SK-N-SH treated with all-trans-retinoic acid at 6 μM for 48 hours (cell line): ENCODE measurements at regions not wholly inside any gene's neighbourhood (a gene's known extent, or its start where the extent isn't known, plus 50 kb on each side); places are given as distances from the start of the nearest gene placed in this dataset.

Experiments used
- ATAC-seq: fragments of 200-7000 bp; cut with Tn5 transposase; 3 replicates; pipeline ENCODE4 v1.9.1; 2020; ENCODE audit warnings: mild to moderate bottlenecking, moderate library complexity
- ARNTL ChIP-seq: fragments of 450-650 bp; formaldehyde crosslinking; IDR thresholded peaks from 2 replicates; pipeline ENCODE4 v1.5.0; 2020; ENCODE audit warnings: low read depth, mild to moderate bottlenecking, moderate library complexity, borderline replicate concordance
- BACH2 ChIP-seq: fragments of 250-450 bp; sonication (Bioruptor Pico); IDR thresholded peaks from 2 replicates; pipeline ENCODE4 v1.9.0; 2021; ENCODE audit warnings: mild to moderate bottlenecking, borderline replicate concordance
- CSDC2 ChIP-seq: fragments of 250-450 bp; sonication (Bioruptor Pico); IDR thresholded peaks from 2 replicates; pipeline ENCODE4 v1.5.0; 2020; ENCODE audit warnings: mild to moderate bottlenecking, moderate library complexity
- ESRRG ChIP-seq: fragments of 250-450 bp; sonication (Bioruptor Pico); IDR thresholded peaks from 2 replicates; pipeline ENCODE4 v1.6.1; 2021; ENCODE audit warnings: mild to moderate bottlenecking
- GLIS3 ChIP-seq: fragments of 250-450 bp; sonication (Bioruptor Pico); IDR thresholded peaks from 2 replicates; pipeline ENCODE4 v1.5.0; 2020; ENCODE audit warnings: mild to moderate bottlenecking, moderate library complexity
- ISL1 ChIP-seq: fragments of 250-450 bp; sonication (Bioruptor Pico); IDR thresholded peaks from 2 replicates; pipeline ENCODE4 v2.1.2; 2022; ENCODE audit warnings: mild to moderate bottlenecking, moderate library complexity
- OSR1 ChIP-seq: fragments of 250-450 bp; sonication (Bioruptor Pico); IDR thresholded peaks from 2 replicates; pipeline ENCODE4 v1.8.0; 2022; ENCODE audit warnings: moderate library complexity, mild to moderate bottlenecking, inconsistent platforms
- RARB ChIP-seq: fragments of 250-450 bp; sonication (Bioruptor Pico); IDR thresholded peaks from 2 replicates; pipeline ENCODE4 v1.8.0; 2021; ENCODE audit warnings: mild to moderate bottlenecking, moderate library complexity
- SNAI2 ChIP-seq: fragments of 250-450 bp; sonication (Bioruptor Pico); IDR thresholded peaks from 2 replicates; pipeline ENCODE4 v1.5.0; 2020; ENCODE audit warnings: mild to moderate bottlenecking, moderate library complexity
- ZC3H10 ChIP-seq: fragments of 250-450 bp; sonication (Bioruptor Pico); IDR thresholded peaks from 2 replicates; pipeline ENCODE4 v1.5.1; 2021; ENCODE audit warnings: mild to moderate bottlenecking, moderate library complexity
- ZFP3 ChIP-seq: fragments of 250-450 bp; sonication (Bioruptor Pico); IDR thresholded peaks from 2 replicates; pipeline ENCODE4 v1.5.0; 2020; ENCODE audit warnings: mild to moderate bottlenecking, moderate library complexity
- ZNF565 ChIP-seq: fragments of 450-650 bp; formaldehyde crosslinking; conservative IDR thresholded peaks from 2 replicates; pipeline ENCODE4 v1.5.0; 2020; ENCODE audit warnings: low read depth, mild to moderate bottlenecking, moderate library complexity
- ZNF70 ChIP-seq: fragments of 450-650 bp; formaldehyde crosslinking; IDR thresholded peaks from 2 replicates; pipeline ENCODE4 v1.5.0; 2020; ENCODE audit warnings: mild to moderate bottlenecking, moderate library complexity
- ZNF8 ChIP-seq: fragments of 450-650 bp; formaldehyde crosslinking; IDR thresholded peaks from 2 replicates; pipeline ENCODE4 v1.5.0; 2020; ENCODE audit warnings: mild to moderate bottlenecking, moderate library complexity
- TF ChIP-seq, protein P1 (sequence below): fragments of 250-450 bp; sonication (Bioruptor Pico); IDR thresholded peaks from 2 replicates; pipeline ENCODE4 v1.5.0; 2020; ENCODE audit warnings: mild to moderate bottlenecking, moderate library complexity
- TF ChIP-seq, protein P2 (sequence below): fragments of 250-450 bp; sonication (Bioruptor Pico); IDR thresholded peaks from 2 replicates; pipeline ENCODE4 v1.5.1; 2020; ENCODE audit warnings: low read depth, mild to moderate bottlenecking, moderate library complexity
- TF ChIP-seq, protein P3 (sequence below): fragments of 250-450 bp; sonication (Bioruptor Pico); IDR thresholded peaks from 2 replicates; pipeline ENCODE4 v1.8.0; 2020; ENCODE audit warnings: mild to moderate bottlenecking, moderate library complexity, borderline replicate concordance
- TF ChIP-seq, protein P4 (sequence below): fragments of 250-450 bp; sonication (Bioruptor Pico); IDR thresholded peaks from 2 replicates; pipeline ENCODE4 v1.8.0; 2021; ENCODE audit warnings: low read depth, mild to moderate bottlenecking, moderate library complexity, borderline replicate concordance
- TF ChIP-seq, protein P5 (sequence below): fragments of 250-450 bp; sonication (Bioruptor Pico); IDR thresholded peaks from 2 replicates; pipeline ENCODE4 v1.5.1; 2021; ENCODE audit warnings: mild to moderate bottlenecking, moderate library complexity

DNA sequence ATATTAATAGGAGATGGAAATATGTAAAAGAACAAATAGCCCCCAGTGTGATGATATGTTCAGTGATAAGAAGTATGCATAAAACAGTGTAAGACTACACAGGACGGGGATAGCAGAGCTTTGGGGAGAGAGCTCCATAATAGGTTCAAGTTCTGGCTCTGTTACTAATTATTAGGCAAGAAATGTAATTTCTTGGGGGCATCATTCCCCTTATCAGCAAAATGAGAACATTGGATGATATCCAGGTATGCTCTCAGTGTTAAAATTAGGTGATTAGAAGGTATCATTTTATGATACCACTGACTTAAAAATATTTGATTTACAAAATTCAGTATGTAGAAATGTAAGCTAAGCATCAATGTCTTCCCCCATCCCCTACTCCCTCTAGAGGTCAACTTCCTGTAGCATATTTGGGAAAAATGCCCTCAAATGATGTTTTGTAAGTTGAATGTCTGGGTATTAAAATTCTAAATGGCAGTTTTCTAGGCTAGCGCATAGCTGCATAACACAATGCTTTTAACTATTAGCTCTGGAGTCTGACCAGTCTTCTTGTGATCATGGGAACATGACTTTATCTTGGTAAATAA is 585.7 kb upstream of the CAMK1G start:
- TF ChIP-seq SNAI2 (CRISPR knock-in tag) = no peak
- TF ChIP-seq ZC3H10 (CRISPR knock-in tag) = 0 out of 2 replicates have a peak, but pooled peaks have one; percentile 30
- ATAC-seq = peak; percentile 38; the same call in 1 of the 3 replicates

DNA sequence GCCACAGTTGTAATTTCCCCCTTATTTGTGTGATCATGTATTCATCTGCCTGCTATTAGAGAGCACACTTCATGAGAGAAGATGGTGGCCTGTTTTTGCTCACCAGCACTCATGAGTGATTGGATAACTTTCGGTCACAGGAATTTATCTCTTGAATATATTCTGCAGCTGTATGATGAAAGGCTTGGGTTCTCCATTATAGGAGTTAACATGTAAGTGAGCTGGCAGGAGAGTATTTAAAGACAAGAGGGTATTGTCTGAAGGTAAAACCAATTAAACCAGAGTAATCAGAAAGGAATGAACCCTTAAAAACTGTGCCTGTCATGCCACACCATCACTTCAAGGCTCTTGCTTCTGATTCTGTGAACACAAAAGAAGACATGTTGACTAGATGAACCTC is 574.9 kb upstream of the CAMK1G start:
- no peak for ATAC-seq

DNA sequence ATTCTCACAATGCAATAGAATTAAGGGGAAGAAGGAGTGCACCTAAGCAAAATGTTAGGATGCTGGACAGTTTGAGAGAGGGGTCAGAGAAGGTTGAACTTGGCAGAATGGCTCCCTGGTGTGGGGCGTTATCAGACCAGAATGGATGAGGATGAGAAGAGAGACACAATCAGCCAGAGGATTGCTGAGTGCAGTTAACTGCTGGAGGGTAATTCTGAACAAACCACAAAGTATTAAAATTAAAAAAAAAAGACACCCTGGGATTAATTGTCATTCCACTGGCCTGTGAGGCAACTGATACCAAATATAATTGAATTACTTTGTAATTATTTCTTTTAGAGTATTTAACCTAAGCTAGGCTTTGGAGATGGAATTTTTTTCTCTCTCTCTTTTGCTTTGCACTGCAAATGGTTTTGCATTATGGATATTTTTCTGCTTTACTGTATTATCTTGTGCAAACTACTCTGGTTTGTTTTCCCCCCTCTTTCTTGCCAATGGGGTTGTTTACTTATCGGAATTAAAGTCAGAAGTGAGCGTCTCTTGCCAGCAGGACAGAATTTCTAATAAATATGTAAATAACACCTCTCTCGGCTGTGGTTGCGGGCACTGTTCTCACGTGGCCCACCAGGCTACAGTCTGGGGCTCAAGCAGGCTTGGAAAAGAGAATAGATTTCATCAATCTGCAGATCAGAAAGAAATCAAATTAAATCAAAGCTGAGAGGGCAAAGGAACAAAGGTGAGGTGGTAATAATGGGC is 572.9 kb upstream of the CAMK1G start:
- no peak for ATAC-seq
- TF ChIP-seq RARB (no peak), ZFP3 (CRISPR knock-in tag) (no peak), SNAI2 (CRISPR knock-in tag) (no peak), ZC3H10 (CRISPR knock-in tag) (no peak), CSDC2 (no peak), ESRRG (CRISPR knock-in tag) (no peak), OSR1 (CRISPR knock-in tag) (no peak), ZNF8 (CRISPR knock-in tag) (no peak), BACH2 (CRISPR knock-in tag) (no peak), ZNF565 (CRISPR knock-in tag) (no peak), ZNF70 (no peak), GLIS3 (no peak), ARNTL (CRISPR knock-in tag) (no peak), ISL1 (CRISPR knock-in tag) (no peak)
- TF ChIP-seq, protein P1, sequence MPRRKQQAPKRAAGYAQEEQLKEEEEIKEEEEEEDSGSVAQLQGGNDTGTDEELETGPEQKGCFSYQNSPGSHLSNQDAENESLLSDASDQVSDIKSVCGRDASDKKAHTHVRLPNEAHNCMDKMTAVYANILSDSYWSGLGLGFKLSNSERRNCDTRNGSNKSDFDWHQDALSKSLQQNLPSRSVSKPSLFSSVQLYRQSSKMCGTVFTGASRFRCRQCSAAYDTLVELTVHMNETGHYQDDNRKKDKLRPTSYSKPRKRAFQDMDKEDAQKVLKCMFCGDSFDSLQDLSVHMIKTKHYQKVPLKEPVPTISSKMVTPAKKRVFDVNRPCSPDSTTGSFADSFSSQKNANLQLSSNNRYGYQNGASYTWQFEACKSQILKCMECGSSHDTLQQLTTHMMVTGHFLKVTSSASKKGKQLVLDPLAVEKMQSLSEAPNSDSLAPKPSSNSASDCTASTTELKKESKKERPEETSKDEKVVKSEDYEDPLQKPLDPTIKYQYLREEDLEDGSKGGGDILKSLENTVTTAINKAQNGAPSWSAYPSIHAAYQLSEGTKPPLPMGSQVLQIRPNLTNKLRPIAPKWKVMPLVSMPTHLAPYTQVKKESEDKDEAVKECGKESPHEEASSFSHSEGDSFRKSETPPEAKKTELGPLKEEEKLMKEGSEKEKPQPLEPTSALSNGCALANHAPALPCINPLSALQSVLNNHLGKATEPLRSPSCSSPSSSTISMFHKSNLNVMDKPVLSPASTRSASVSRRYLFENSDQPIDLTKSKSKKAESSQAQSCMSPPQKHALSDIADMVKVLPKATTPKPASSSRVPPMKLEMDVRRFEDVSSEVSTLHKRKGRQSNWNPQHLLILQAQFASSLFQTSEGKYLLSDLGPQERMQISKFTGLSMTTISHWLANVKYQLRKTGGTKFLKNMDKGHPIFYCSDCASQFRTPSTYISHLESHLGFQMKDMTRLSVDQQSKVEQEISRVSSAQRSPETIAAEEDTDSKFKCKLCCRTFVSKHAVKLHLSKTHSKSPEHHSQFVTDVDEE (CRISPR knock-in tag) = no peak
- TF ChIP-seq, protein P2, sequence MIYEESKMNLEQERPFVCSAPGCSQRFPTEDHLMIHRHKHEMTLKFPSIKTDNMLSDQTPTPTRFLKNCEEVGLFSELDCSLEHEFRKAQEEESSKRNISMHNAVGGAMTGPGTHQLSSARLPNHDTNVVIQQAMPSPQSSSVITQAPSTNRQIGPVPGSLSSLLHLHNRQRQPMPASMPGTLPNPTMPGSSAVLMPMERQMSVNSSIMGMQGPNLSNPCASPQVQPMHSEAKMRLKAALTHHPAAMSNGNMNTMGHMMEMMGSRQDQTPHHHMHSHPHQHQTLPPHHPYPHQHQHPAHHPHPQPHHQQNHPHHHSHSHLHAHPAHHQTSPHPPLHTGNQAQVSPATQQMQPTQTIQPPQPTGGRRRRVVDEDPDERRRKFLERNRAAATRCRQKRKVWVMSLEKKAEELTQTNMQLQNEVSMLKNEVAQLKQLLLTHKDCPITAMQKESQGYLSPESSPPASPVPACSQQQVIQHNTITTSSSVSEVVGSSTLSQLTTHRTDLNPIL = no peak
- TF ChIP-seq, protein P3, sequence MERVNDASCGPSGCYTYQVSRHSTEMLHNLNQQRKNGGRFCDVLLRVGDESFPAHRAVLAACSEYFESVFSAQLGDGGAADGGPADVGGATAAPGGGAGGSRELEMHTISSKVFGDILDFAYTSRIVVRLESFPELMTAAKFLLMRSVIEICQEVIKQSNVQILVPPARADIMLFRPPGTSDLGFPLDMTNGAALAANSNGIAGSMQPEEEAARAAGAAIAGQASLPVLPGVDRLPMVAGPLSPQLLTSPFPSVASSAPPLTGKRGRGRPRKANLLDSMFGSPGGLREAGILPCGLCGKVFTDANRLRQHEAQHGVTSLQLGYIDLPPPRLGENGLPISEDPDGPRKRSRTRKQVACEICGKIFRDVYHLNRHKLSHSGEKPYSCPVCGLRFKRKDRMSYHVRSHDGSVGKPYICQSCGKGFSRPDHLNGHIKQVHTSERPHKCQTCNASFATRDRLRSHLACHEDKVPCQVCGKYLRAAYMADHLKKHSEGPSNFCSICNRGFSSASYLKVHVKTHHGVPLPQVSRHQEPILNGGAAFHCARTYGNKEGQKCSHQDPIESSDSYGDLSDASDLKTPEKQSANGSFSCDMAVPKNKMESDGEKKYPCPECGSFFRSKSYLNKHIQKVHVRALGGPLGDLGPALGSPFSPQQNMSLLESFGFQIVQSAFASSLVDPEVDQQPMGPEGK (CRISPR knock-in tag) = no peak
- TF ChIP-seq, protein P4, sequence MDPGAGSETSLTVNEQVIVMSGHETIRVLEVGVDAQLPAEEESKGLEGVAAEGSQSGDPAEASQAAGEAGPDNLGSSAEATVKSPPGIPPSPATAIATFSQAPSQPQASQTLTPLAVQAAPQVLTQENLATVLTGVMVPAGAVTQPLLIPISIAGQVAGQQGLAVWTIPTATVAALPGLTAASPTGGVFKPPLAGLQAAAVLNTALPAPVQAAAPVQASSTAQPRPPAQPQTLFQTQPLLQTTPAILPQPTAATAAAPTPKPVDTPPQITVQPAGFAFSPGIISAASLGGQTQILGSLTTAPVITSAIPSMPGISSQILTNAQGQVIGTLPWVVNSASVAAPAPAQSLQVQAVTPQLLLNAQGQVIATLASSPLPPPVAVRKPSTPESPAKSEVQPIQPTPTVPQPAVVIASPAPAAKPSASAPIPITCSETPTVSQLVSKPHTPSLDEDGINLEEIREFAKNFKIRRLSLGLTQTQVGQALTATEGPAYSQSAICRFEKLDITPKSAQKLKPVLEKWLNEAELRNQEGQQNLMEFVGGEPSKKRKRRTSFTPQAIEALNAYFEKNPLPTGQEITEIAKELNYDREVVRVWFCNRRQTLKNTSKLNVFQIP (CRISPR knock-in tag) = no peak
- TF ChIP-seq, protein P5, sequence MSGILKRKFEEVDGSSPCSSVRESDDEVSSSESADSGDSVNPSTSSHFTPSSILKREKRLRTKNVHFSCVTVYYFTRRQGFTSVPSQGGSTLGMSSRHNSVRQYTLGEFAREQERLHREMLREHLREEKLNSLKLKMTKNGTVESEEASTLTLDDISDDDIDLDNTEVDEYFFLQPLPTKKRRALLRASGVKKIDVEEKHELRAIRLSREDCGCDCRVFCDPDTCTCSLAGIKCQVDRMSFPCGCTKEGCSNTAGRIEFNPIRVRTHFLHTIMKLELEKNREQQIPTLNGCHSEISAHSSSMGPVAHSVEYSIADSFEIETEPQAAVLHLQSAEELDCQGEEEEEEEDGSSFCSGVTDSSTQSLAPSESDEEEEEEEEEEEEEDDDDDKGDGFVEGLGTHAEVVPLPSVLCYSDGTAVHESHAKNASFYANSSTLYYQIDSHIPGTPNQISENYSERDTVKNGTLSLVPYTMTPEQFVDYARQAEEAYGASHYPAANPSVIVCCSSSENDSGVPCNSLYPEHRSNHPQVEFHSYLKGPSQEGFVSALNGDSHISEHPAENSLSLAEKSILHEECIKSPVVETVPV (CRISPR knock-in tag) = no peak
- TF ChIP-seq, all 23 proteins: peak for 0

More for the DNA sequence above, 574.9 kb upstream of the CAMK1G start:
- TF ChIP-seq, protein P2 = no peak
